Sigmoid colon (tissue), 6 donors: ENCODE measurements at regions not wholly inside any gene's neighbourhood (a gene's known extent, or its start where the extent isn't known, plus 50 kb on each side); places are given as distances from the start of the nearest gene placed in this dataset.

ENCODE experiments used
- DNase-seq: peaks from one replicate; pipeline ENCODE4 v3.0.0-alpha.2; 2019
- H3K27ac ChIP-seq, 4 donors: fragments of 200-600 bp; sonication (generic); one replicate each; pipeline ENCODE4 v1.5.1; 2016 to 2019; ENCODE audit warnings: mild to moderate bottlenecking in 1 of 4
- H3K27me3 ChIP-seq, 3 donors: fragments of 200-600 bp; sonication (generic); one replicate each; pipeline ENCODE4 v1.5.1; 2019; ENCODE audit warnings: mild to moderate bottlenecking in 1 of 3
- H3K36me3 ChIP-seq, 4 donors: fragments of 200-600 bp; sonication (generic); one replicate each; pipeline ENCODE4 v1.5.1; 2016 to 2019
- H3K4me1 ChIP-seq, 4 donors: fragments of 200-600 bp; sonication (generic); one replicate each; pipeline ENCODE4 v1.5.1; 2017 to 2019
- H3K4me3 ChIP-seq, 4 donors: fragments of 200-600 bp; sonication (generic); one replicate each; pipeline ENCODE4 v1.5.1; 2017 to 2019; ENCODE audit warnings: mild to moderate bottlenecking in 2 of 4, moderate library complexity in 1 of 4
- H3K9me3 ChIP-seq, 4 donors: fragments of 200-600 bp in 3 of 4; sonication (generic) in 3 of 4; one replicate each; pipeline versions ENCODE4 v1.5.1 to v1.6.1; 2013 to 2019
- CTCF ChIP-seq, 4 experiments: fragments of 450-650 bp in 3 of 4; fragments of 200-600 bp in 1 of 4; IDR thresholded peaks; one replicate each; pipeline ENCODE4 v1.5.1; 2016 to 2019; ENCODE audit warnings: antibody characterized with exemption in 4 of 4, mild to moderate bottlenecking in 3 of 4, moderate library complexity in 2 of 4
- EP300 ChIP-seq, 4 donors: sonication (generic); formaldehyde crosslinking; IDR thresholded peaks; one replicate each; pipeline ENCODE4 v1.6.1; 2017; ENCODE audit warnings: antibody characterized with exemption in 4 of 4
- POLR2A ChIP-seq, 2 donors: fragments of 450-650 bp; IDR thresholded peaks; one replicate each; pipeline ENCODE4 v1.6.1; 2016; ENCODE audit warnings: antibody characterized with exemption in 2 of 2, mild to moderate bottlenecking in 2 of 2, moderate library complexity in 2 of 2
- POLR2AphosphoS5 ChIP-seq, 4 donors: sonication (generic); formaldehyde crosslinking; IDR thresholded peaks; one replicate each; pipeline ENCODE4 v1.6.1; 2017; ENCODE audit warnings: antibody characterized with exemption in 4 of 4
- WGBS, 2 donors: extraction: QIAGEN DNeasy Blood & Tissue Kit; methylation state at CpG; one replicate each; pipeline ENCODE4 v1.1.7; 2013; 5-methylcytosine and 5-hydroxymethylcytosine counted together
- intact Hi-C: fragments of 100-400 bp; cut with DNase I; formaldehyde crosslinking; loops from one replicate; pipeline ENCODE4 v1.15.1; 2023
- donor health status: healthy with polysubstance abuse.
- donor health status: healthy.

GRCh38 chr12:11953523-11953922 lies 117.2 kb upstream of the BCL2L14 start:
- no peak for DNase-seq
- intact Hi-C loops, result no loop called here
- H3K36me3 ChIP-seq, result no peaks in the 10 kb centered on the region
- no peaks in the 10 kb centered on the region for H3K9me3 ChIP-seq
- H3K4me3 ChIP-seq, result no peak overlapping the region
- H3K4me1 ChIP-seq, result no peaks in the 10 kb centered on the region
- no peaks in the 10 kb centered on the region for H3K27me3 ChIP-seq
- no peak overlapping the region for H3K27ac ChIP-seq
- TF ChIP-seq EP300 (IDR thresholded peaks at IDR 0.05), result no peak
- no peak for TF ChIP-seq POLR2A (IDR thresholded peaks at IDR 0.05)
- no peak for TF ChIP-seq POLR2AphosphoS5 (IDR thresholded peaks at IDR 0.05)
- TF ChIP-seq CTCF (IDR thresholded peaks at IDR 0.05), result no peak
- WGBS, 2 donors, result 70 to 75% methylated on average over 7 of the region's 7 CpGs

- Histone ChIP-seq H3K4me3 (no peak overlapping the region), H3K27me3 (no peaks in the 10 kb centered on the region), H3K9me3 (no peaks in the 10 kb centered on the region), H3K27ac (no peak overlapping the region), H3K4me1 (no peaks in the 10 kb centered on the region), H3K36me3 (no peaks in the 10 kb centered on the region)
- no peak for TF ChIP-seq POLR2AphosphoS5 (IDR thresholded peaks at IDR 0.05)
- TF ChIP-seq POLR2A (IDR thresholded peaks at IDR 0.05), result no peak
- TF ChIP-seq EP300 (IDR thresholded peaks at IDR 0.05), result no peak
- no peak for TF ChIP-seq CTCF (IDR thresholded peaks at IDR 0.05)
- intact Hi-C loops, result no loop called here
- no peak for DNase-seq
- WGBS, 2 donors, result 63 to 74% methylated on average over 2 of the region's 2 CpGs
These were observed 116.6 kb upstream of the BCL2L14 start for GRCh38 chr12:11954181-11954580.

GRCh38 chr12:11958221-11959091 lies 112.3 kb upstream of the BCL2L14 start:
- no peak for TF ChIP-seq EP300 (IDR thresholded peaks at IDR 0.05)
- TF ChIP-seq POLR2A (IDR thresholded peaks at IDR 0.05), result no peak
- TF ChIP-seq CTCF (IDR thresholded peaks at IDR 0.05), result no peak
- TF ChIP-seq POLR2AphosphoS5 (IDR thresholded peaks at IDR 0.05), result no peak
- H3K4me3 ChIP-seq, result no peak overlapping the region
- 72 to 86% methylated on average over 9 of the region's 9 CpGs for WGBS, 2 donors
- no peak overlapping the region for H3K27ac ChIP-seq
- H3K9me3 ChIP-seq, result peaks cover 0 to 3% (median 0%) of the 10 kb centered on the region in 4 donors
- H3K36me3 ChIP-seq, result no peaks in the 10 kb centered on the region
- no peaks in the 10 kb centered on the region for H3K4me1 ChIP-seq
- intact Hi-C loops, result no loop called here
- no peaks in the 10 kb centered on the region for H3K27me3 ChIP-seq
- DNase-seq, result no peak

GRCh38 chr12:11959117-11959823 lies 111.5 kb upstream of the BCL2L14 start:
- Histone ChIP-seq H3K36me3 (no peaks in the 10 kb centered on the region), H3K4me3 (no peak overlapping the region), H3K27ac (no peak overlapping the region), H3K4me1 (no peaks in the 10 kb centered on the region), H3K9me3 (peaks cover 0 to 3% (median 0%) of the 10 kb centered on the region in 4 donors), H3K27me3 (no peaks in the 10 kb centered on the region)
- TF ChIP-seq POLR2AphosphoS5 (IDR thresholded peaks at IDR 0.05), result no peak
- TF ChIP-seq EP300 (IDR thresholded peaks at IDR 0.05), result no peak
- no peak for TF ChIP-seq POLR2A (IDR thresholded peaks at IDR 0.05)
- TF ChIP-seq CTCF (IDR thresholded peaks at IDR 0.05), result no peak
- DNase-seq, result no peak
- 75 to 85% methylated on average over 9 of the region's 9 CpGs for WGBS, 2 donors
- intact Hi-C loops, result no loop called here
